ENCODE measurements at regions not wholly inside any gene's neighbourhood (a gene's known extent, or its start where the extent isn't known, plus 50 kb on each side); places are given as distances from the start of the nearest gene placed in this dataset.

- no peak for DNase-seq (ENCODE audit: missing footprints)
- intact Hi-C loops (cut with DNase I), result no loop called here
- no peak for ATAC-seq
These were observed 57.2 kb downstream of the SOX1 start for GRCh38 chr13:112124141-112124540.

- ATAC-seq (no peak), DNase-seq (ENCODE audit: missing footprints) (peak; percentile 11)
- intact Hi-C loops (cut with DNase I), result no loop called here
These were observed 60.8 kb downstream of the SOX1 start for GRCh38 chr13:112127564-112128330.

GRCh38 chr13:112128331-112128610 is 61.3 kb downstream of the SOX1 start:
- intact Hi-C loops (cut with DNase I), result no loop called here
- no peak for ATAC-seq
- peak; percentile 50 for DNase-seq (ENCODE audit: missing footprints)

GRCh38 chr13:112130418-112130817 is 63.5 kb downstream of the SOX1 start:
- ATAC-seq, result no peak
- no peak for DNase-seq (ENCODE audit: missing footprints)
- intact Hi-C loops (cut with DNase I), result no loop called here

GRCh38 chr13:112131081-112131712 is 64.2 kb downstream of the SOX1 start:
- intact Hi-C loops (cut with DNase I), result no loop called here
- ATAC-seq, result no peak
- no peak for DNase-seq (ENCODE audit: missing footprints)

- ATAC-seq (no peak), DNase-seq (ENCODE audit: missing footprints) (no peak)
- intact Hi-C loops (cut with DNase I), result no loop called here
These were observed 64.8 kb downstream of the SOX1 start for GRCh38 chr13:112131713-112132113.

- no peak for DNase-seq (ENCODE audit: missing footprints)
- intact Hi-C loops (cut with DNase I), result no loop called here
- no peak for ATAC-seq
These were observed 65.2 kb downstream of the SOX1 start for GRCh38 chr13:112132142-112132541.

- intact Hi-C loops (cut with DNase I), result no loop called here
- no peak for DNase-seq (ENCODE audit: missing footprints)
- ATAC-seq, result no peak
These were observed 65.7 kb downstream of the SOX1 start for GRCh38 chr13:112132619-112133018.

- intact Hi-C loops (cut with DNase I), result no loop called here
- DNase-seq (ENCODE audit: missing footprints) (no peak), ATAC-seq (no peak)
These were observed 66.8 kb downstream of the SOX1 start for GRCh38 chr13:112133499-112134390.

GRCh38 chr13:112134391-112135075 is 67.6 kb downstream of the SOX1 start:
- ATAC-seq (no peak), DNase-seq (ENCODE audit: missing footprints) (no peak)
- intact Hi-C loops (cut with DNase I), result no loop called here

GRCh38 chr13:112136095-112136494 is 69.1 kb downstream of the SOX1 start:
- no peak for DNase-seq (ENCODE audit: missing footprints)
- ATAC-seq, result no peak
- intact Hi-C loops (cut with DNase I), result no loop called here

- intact Hi-C loops (cut with DNase I), result no loop called here
- ATAC-seq (no peak), DNase-seq (ENCODE audit: missing footprints) (no peak)
These were observed 70.2 kb downstream of the SOX1 start for GRCh38 chr13:112137144-112137543.

GRCh38 chr13:112140366-112140765 is 73.4 kb downstream of the SOX1 start:
- ATAC-seq (no peak), DNase-seq (ENCODE audit: missing footprints) (no peak)
- intact Hi-C loops (cut with DNase I), result no loop called here

GRCh38 chr13:112141643-112142400 is 74.9 kb downstream of the SOX1 start:
- ATAC-seq, result no peak

GRCh38 chr13:112142401-112142930 is 75.5 kb downstream of the SOX1 start:
- no peak for DNase-seq (ENCODE audit: missing footprints)
- no peak for ATAC-seq
- intact Hi-C loops (cut with DNase I), result no loop called here

More at GRCh38 chr13:112141643-112142400, 74.9 kb downstream of the SOX1 start:
- intact Hi-C loops (cut with DNase I), result no loop called here
- no peak for DNase-seq (ENCODE audit: missing footprints)

GRCh38 chr13:112143046-112143752 is 76.2 kb downstream of the SOX1 start:
- no peak for DNase-seq (ENCODE audit: missing footprints)
- ATAC-seq, result peak; percentile 13
- intact Hi-C loops (cut with DNase I), result no loop called here

GRCh38 chr13:112143753-112144615 is 77.0 kb downstream of the SOX1 start:
- intact Hi-C loops (cut with DNase I), result no loop called here
- ATAC-seq, result peak; percentile 8
- no peak for DNase-seq (ENCODE audit: missing footprints)

Measured in Right ventricle myocardium inferior (tissue), 1 donor.